Astrocyte (in vitro differentiated cells and primary cell): ENCODE measurements at regions not wholly inside any gene's neighbourhood (a gene's known extent, or its start where the extent isn't known, plus 50 kb on each side); places are given as distances from the start of the nearest gene placed in this dataset.
"Not testable (repeated sequence)": the region's sequence is repeated elsewhere in the genome, so short reads cannot be mapped to it uniquely, and the experiment has no call there.

Experiments used
- DNase-seq: peaks from one replicate; pipeline ENCODE4 v3.0.0-alpha.2; 2010; ENCODE audit warnings: low read depth
- FAIRE-seq: peaks from 2 replicates; lab custom pipeline; 2011; peaks lifted over from hg19 to GRCh38; lab: Jason Lieb, UNC
- H2AFZ ChIP-seq: 2 replicates; pipeline ENCODE4 v1.6.0; 2012; ENCODE audit warnings: low read depth, low read length, inconsistent platforms
- H3K27ac ChIP-seq: 2 replicates; pipeline ENCODE4 v1.5.1; 2011; ENCODE audit warnings: low read depth, low read length, inconsistent platforms
- H3K27me3 ChIP-seq: 2 replicates; pipeline ENCODE4 v1.6.0; 2011; ENCODE audit warnings: low read length, inconsistent platforms; ENCODE audit not compliant: insufficient read depth
- H3K36me3 ChIP-seq: 2 replicates; pipeline ENCODE4 v1.5.1; 2011; ENCODE audit warnings: low read length, inconsistent platforms; ENCODE audit not compliant: insufficient read depth
- H3K4me1 ChIP-seq: 2 replicates; pipeline ENCODE4 v1.5.1; 2011; ENCODE audit warnings: low read length, inconsistent platforms; ENCODE audit not compliant: insufficient read depth
- H3K4me2 ChIP-seq: 2 replicates; pipeline ENCODE4 v1.6.0; 2012; ENCODE audit warnings: low read length, inconsistent platforms
- H3K4me3 ChIP-seq: 2 replicates; pipeline ENCODE4 v1.5.1; 2011; ENCODE audit warnings: low read depth, mild to moderate bottlenecking, low read length, inconsistent platforms; ENCODE audit not compliant: insufficient read depth
- H3K79me2 ChIP-seq: 2 replicates; pipeline ENCODE4 v1.6.0; 2012; ENCODE audit warnings: mild to moderate bottlenecking, low read length, inconsistent platforms; ENCODE audit not compliant: insufficient read depth
- H3K9ac ChIP-seq: 2 replicates; pipeline ENCODE4 v1.6.0; 2012; ENCODE audit warnings: mild to moderate bottlenecking, low read length, inconsistent platforms
- H3K9me3 ChIP-seq: 2 replicates; pipeline ENCODE4 v1.5.1; 2012; ENCODE audit warnings: low read depth, mild to moderate bottlenecking, low read length, inconsistent platforms; ENCODE audit not compliant: insufficient read depth
- H4K20me1 ChIP-seq: 2 replicates; pipeline ENCODE4 v1.6.0; 2012; ENCODE audit warnings: low read length, inconsistent platforms; ENCODE audit not compliant: insufficient read depth
- H3K27ac Mint-ChIP-seq: one replicate; pipeline ENCODE4 v1.8.0; 2021; ENCODE audit warnings: mild to moderate bottlenecking, mixed read lengths; ENCODE audit not compliant: unreplicated experiment
- H3K27me3 Mint-ChIP-seq: one replicate; pipeline ENCODE4 v1.8.0; 2021; ENCODE audit warnings: low read depth, mixed read lengths; ENCODE audit not compliant: unreplicated experiment
- H3K36me3 Mint-ChIP-seq: one replicate; pipeline ENCODE4 v1.8.0; 2021; ENCODE audit warnings: low read depth, mixed read lengths; ENCODE audit not compliant: unreplicated experiment
- H3K4me1 Mint-ChIP-seq: one replicate; pipeline ENCODE4 v1.8.0; 2021; ENCODE audit warnings: low read depth, mixed read lengths; ENCODE audit not compliant: unreplicated experiment
- H3K4me3 Mint-ChIP-seq: one replicate; pipeline ENCODE4 v1.8.0; 2021; ENCODE audit warnings: mild to moderate bottlenecking, moderate library complexity, mixed read lengths; ENCODE audit not compliant: unreplicated experiment
- H3K9me3 Mint-ChIP-seq: one replicate; pipeline ENCODE4 v1.8.0; 2021; ENCODE audit warnings: mild to moderate bottlenecking, mixed read lengths; ENCODE audit not compliant: unreplicated experiment
- CTCF ChIP-seq: IDR thresholded peaks from 2 replicates; pipeline ENCODE4 v1.5.1; 2011; ENCODE audit warnings: low read depth, mild to moderate bottlenecking, inconsistent platforms, low read length, moderate library complexity; ENCODE audit not compliant: insufficient read depth
- EZH2 ChIP-seq: IDR thresholded peaks from 2 replicates; pipeline ENCODE4 v1.6.1; 2012; ENCODE audit warnings: mild to moderate bottlenecking, low read length, inconsistent platforms; ENCODE audit not compliant: insufficient read depth

- DNase-seq (no peak), FAIRE-seq (no peak)
- no peaks in the 10 kb centered on the region for H3K36me3 ChIP-seq
- TF ChIP-seq EZH2 = no peak
- no peak for TF ChIP-seq CTCF
- no peaks in the 10 kb centered on the region for H3K4me1 Mint-ChIP-seq
- H3K9ac ChIP-seq = no peak overlapping the region
- H3K27ac ChIP-seq = no peak overlapping the region
- no peaks in the 10 kb centered on the region for H3K36me3 Mint-ChIP-seq
- H3K4me2 ChIP-seq = no peak overlapping the region
- no peaks in the 10 kb centered on the region for H3K79me2 ChIP-seq
- H3K4me3 ChIP-seq = no peak overlapping the region
- peaks cover 14% of the 10 kb centered on the region for H3K9me3 ChIP-seq
- no peak overlapping the region for H2AFZ ChIP-seq
- H3K4me3 Mint-ChIP-seq = no peak overlapping the region
- H4K20me1 ChIP-seq = no peaks in the 10 kb centered on the region
- peaks cover 6% of the 10 kb centered on the region for H3K9me3 Mint-ChIP-seq
- no peak overlapping the region for H3K27ac Mint-ChIP-seq
- no peaks in the 10 kb centered on the region for H3K27me3 ChIP-seq
- H3K27me3 Mint-ChIP-seq = peaks cover 21% of the 10 kb centered on the region
- no peaks in the 10 kb centered on the region for H3K4me1 ChIP-seq
Measured at GRCh38 chr4:3599951-3600350, 67.7 kb upstream of the LRPAP1 start.

GRCh38 chr4:3598695-3599227 lies 66.5 kb upstream of the LRPAP1 start:
- H3K36me3 Mint-ChIP-seq = no peaks in the 10 kb centered on the region
- H2AFZ ChIP-seq = no peak overlapping the region
- H3K79me2 ChIP-seq = no peaks in the 10 kb centered on the region
- H3K27ac ChIP-seq = no peak overlapping the region
- H3K9me3 Mint-ChIP-seq = peaks cover 6% of the 10 kb centered on the region
- no peak overlapping the region for H3K4me3 ChIP-seq
- no peaks in the 10 kb centered on the region for H4K20me1 ChIP-seq
- H3K36me3 ChIP-seq = no peaks in the 10 kb centered on the region
- DNase-seq (no peak), FAIRE-seq (no peak)
- H3K4me2 ChIP-seq = no peak overlapping the region
- H3K27me3 Mint-ChIP-seq = peaks cover 26% of the 10 kb centered on the region
- H3K4me1 Mint-ChIP-seq = no peaks in the 10 kb centered on the region
- H3K4me1 ChIP-seq = no peaks in the 10 kb centered on the region
- no peak overlapping the region for H3K27ac Mint-ChIP-seq
- peaks cover 14% of the 10 kb centered on the region for H3K9me3 ChIP-seq
- H3K4me3 Mint-ChIP-seq = no peak overlapping the region
- TF ChIP-seq CTCF (no peak), EZH2 (no peak)
- no peaks in the 10 kb centered on the region for H3K27me3 ChIP-seq
- H3K9ac ChIP-seq = no peak overlapping the region

GRCh38 chr4:3597896-3598505 lies 65.8 kb upstream of the LRPAP1 start:
- H3K9ac ChIP-seq, DNase-seq, H3K4me2 ChIP-seq, FAIRE-seq, H3K9me3 Mint-ChIP-seq, H3K27ac Mint-ChIP-seq, H4K20me1 ChIP-seq, H2AFZ ChIP-seq, H3K4me1 ChIP-seq, H3K27me3 ChIP-seq, H3K4me3 Mint-ChIP-seq, H3K4me3 ChIP-seq, H3K36me3 Mint-ChIP-seq, H3K36me3 ChIP-seq, H3K79me2 ChIP-seq, H3K27ac ChIP-seq, H3K4me1 Mint-ChIP-seq: not testable (repeated sequence)
- H3K9me3 ChIP-seq = peaks cover 14% of the 10 kb centered on the region
- peaks cover 32% of the 10 kb centered on the region for H3K27me3 Mint-ChIP-seq

GRCh38 chr4:3596957-3597733 lies 64.9 kb upstream of the LRPAP1 start:
- not testable (repeated sequence) for H3K9ac ChIP-seq, H3K9me3 Mint-ChIP-seq, H2AFZ ChIP-seq, H4K20me1 ChIP-seq, H3K27ac ChIP-seq, H3K4me2 ChIP-seq, H3K4me3 ChIP-seq, DNase-seq, H3K79me2 ChIP-seq, FAIRE-seq, H3K27ac Mint-ChIP-seq, H3K4me3 Mint-ChIP-seq, H3K36me3 ChIP-seq, H3K27me3 ChIP-seq, H3K4me1 ChIP-seq, H3K36me3 Mint-ChIP-seq, H3K4me1 Mint-ChIP-seq
- peaks cover 29% of the 10 kb centered on the region for H3K27me3 Mint-ChIP-seq
- peaks cover 14% of the 10 kb centered on the region for H3K9me3 ChIP-seq
